ENCODE measurements at regions not wholly inside any gene's neighbourhood (a gene's known extent, or its start where the extent isn't known, plus 50 kb on each side); places are given as distances from the start of the nearest gene placed in this dataset.
"Not testable (repeated sequence)": the region's sequence is repeated elsewhere in the genome, so short reads cannot be mapped to it uniquely, and the experiment has no call there.

GRCh38 chr12:85433148-85433547, 153.1 kb downstream of the ALX1 start:
- not testable (repeated sequence) for DNase-seq

GRCh38 chr12:85440271-85440670, 160.3 kb downstream of the ALX1 start:
- no peak for DNase-seq

GRCh38 chr12:85441025-85441424, 161.0 kb downstream of the ALX1 start:
- DNase-seq, result no peak

- peak; percentile 19 to 52 for DNase-seq
These were observed 161.7 kb downstream of the ALX1 start for GRCh38 chr12:85441741-85442140.

GRCh38 chr12:85445060-85445938, 165.3 kb downstream of the ALX1 start:
- no peak for DNase-seq

GRCh38 chr12:85448031-85448430, 168.0 kb downstream of the ALX1 start:
- no peak for DNase-seq

DNA sequence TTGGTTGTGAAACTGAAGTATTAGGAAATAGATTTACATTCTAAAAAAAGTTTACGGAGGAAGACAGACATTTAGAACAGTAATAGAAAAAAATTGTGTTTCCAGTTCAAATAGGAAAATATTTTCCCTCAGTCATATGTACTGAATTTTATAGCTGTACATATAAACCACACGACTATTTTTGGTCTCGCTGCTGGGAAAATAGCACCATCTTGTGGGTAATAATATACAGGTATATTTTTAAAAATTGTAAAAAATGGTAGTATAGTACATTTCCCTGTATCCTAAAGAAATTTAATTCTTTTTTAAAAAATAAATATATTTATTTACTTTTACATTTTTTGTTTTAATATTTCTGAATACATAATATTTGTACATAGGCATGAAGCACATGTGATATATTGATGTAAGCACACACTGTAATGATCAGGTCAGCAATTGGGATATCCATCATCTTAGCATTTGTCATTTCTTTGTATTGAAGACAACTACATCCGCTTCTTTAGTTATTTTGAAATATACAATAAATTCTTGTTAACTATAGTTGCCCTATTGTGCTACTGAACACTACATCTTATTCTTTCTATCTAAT, 168.6 kb downstream of the ALX1 start:
- peak in 1 of 2 experiments; percentile 49 for DNase-seq

DNA sequence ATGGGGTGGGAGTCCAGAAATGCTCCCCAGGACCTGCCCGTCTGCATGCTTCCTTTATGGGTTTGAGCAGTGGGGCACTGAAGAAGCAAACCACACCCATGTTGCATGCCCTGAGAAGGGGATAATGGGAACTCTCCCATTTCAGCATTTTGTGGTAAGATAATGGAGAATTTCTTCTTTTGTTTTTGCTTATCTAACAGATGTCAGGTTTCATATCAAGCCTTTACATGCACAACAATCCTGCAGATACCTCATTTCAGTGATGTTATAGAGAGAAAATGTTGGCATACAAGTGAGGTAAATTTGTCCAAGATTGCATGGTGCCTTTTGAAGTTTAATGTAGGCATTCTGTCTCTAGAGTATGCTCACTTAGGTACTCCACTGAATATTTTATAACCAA, 177.0 kb downstream of the ALX1 start:
- DNase-seq, result no peak

DNA sequence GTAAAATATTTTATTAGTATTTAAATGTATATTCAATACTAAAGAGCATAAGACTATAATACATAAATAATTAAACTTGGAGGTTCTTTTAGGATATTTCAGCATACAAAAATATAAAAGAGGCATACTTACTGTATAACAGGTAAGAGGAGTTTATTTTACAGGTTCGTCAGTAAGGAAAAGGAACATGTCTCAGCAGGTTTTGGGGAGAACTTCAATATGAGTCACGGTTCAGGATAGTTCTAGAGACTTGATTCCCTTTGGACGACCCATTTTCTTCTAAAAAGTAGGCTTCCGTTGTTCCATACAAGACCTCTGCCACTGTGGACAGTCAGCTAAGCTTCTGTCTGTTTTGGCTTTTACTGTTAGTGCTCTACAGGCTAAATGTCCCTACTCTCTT, 181.1 kb downstream of the ALX1 start:
- no peak for DNase-seq

DNA sequence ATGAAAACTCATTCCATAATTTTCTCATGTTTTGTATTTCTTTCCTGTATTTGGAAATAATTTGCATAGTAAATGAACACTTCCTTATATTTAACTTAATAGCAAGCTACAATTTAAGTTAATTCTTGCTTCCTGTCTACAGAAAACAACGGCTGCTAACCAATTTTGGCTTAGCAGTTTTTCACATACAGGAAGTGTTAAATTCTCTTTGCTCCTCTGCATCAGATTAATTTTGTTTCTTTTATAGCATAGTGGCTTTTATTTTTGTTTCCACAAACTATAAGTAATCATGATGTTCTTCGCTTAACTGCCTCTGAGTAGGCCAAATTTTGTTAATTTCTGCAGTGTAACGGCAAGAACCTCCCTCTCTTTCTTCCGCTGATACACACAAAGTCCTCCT, 182.9 kb downstream of the ALX1 start:
- DNase-seq, result no peak

DNA sequence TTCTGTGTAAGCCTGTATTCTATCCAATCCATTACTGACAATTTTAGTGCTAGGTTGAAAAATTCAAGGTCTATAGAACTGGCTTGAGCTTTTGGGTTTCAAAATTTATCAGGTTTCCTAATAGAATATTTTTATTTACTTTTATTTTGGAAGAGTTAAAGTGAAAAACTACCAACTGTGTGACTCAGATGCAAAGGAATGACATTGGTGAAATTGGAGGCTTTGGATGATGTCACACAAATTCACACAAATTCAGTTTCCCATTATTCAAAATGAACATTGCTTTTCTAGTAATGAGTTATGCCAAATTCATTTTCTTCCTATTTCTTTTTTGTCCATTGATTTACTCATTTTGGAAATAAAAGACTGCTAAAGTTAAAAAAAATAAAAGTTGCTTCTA, 186.9 kb downstream of the ALX1 start:
- DNase-seq, result no peak

GRCh38 chr12:85468356-85469157, 188.5 kb downstream of the ALX1 start:
- peak; percentile 48 to 80 for DNase-seq

DNA sequence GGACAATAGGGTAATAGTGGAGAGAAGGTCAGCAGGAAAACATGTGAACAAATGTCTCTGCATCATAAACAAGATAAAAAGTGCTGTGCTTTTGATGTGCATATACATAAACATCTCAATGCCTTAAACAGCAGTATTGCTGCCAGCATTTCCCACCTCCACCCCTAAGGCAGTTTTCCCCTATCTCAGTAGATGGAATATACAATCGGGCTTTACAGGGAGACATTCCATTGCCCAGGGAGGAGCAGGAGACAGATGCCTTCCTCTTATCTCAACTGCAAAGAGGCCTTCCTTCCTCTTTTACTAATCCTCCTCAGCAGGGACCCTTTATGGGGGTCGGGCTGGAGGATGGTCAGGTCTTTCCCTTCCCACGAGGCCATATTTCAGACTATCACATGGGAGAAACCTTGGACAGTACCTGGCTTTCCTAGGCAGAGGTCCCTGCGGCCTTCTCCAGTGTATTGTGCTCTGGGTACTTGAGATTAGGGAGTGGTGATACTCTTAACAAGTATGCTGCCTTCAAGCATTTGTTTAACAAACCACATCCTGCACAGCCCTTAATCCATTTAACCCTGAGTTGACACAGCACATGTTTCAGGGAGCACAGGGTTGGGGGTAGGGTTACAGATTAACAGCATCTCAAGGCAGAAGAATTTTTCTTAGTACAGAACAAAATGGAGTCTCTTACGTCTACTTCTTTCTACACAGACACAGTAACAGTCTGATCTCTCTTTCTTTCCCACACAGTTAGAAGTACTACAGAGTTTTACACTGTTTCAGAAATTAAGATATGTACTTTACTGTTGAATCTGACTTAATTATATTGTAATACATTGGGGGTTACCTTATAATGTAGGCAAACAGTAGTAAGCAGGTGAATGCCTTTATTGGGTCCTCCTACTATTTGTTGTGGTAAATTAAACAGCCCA, 189.4 kb downstream of the ALX1 start:
- DNase-seq, result not testable (repeated sequence)

DNA sequence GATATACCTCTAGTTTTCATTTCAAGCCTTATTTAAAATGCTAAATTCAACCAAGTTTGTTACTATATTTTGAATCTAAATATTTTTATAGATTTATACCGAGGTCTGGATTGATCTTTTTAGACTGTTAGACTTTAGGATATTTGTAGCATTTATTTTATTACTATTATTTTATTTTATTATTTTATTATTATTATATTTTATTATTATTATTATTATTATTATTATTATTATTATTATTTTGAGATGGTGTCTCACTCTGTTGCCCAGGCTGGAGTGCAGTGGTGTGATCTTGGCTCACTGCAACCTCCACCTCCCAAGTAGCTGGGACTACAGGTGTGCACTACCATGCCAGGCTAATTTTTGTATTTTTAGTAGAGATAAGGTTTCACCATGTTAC, 195.3 kb downstream of the ALX1 start:
- not testable (repeated sequence) for DNase-seq

DNA sequence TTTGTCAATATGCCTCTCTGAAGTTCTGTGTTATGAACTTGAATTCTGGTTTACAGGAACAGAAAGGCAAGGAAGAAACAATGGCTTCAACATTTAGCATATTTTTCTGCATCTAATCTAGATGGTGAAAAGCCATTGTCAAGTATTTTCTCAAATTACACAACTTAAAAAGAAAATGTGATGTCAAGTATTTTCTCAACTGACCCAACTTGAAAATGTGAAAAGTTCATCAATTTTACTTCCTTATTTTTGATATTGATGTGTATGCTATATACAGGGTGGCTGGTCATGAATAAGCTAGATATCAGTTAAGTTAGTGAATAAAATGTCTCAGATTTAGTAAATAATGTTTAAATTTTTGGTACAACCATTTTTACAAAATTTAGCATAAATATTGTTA, 196.7 kb downstream of the ALX1 start:
- no peak for DNase-seq

DNA sequence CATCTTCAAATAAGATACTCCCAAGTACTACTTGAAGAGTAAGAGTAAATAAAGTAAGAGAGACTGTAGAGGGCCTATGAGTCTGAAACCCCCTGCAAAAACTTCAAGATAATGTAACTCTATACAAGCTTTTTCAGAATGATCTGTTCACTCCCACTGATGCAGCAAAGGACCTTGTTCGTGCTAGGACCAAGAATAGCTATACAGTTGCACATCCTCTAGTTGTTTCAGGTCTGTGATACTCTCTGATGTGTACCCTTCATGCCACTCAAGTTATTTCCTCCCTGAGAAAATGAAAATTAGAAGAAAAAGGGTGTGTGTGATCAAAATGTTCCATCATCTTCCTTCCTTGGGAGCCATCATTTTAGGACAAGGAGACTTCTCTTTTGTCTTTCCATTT, 204.4 kb downstream of the ALX1 start:
- no peak for DNase-seq

DNA sequence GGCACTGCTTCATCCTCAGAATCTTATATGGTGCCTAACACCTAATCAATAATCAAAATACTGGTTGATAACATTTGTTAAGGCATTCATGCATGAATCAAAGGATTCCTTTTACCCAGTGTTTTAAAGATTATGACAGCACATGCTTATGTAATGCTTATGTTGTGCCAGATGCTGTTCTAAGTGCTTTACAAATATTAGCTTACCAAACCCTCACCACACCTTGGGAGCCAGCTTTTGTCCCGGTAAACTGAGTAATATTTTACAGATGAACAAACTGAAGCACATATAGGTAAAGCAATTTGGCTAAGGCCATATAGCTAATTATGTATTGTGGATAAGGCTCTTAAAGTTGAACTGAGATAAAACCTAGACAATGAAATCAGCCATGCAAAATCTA, 209.2 kb downstream of the ALX1 start:
- no peak for DNase-seq

DNA sequence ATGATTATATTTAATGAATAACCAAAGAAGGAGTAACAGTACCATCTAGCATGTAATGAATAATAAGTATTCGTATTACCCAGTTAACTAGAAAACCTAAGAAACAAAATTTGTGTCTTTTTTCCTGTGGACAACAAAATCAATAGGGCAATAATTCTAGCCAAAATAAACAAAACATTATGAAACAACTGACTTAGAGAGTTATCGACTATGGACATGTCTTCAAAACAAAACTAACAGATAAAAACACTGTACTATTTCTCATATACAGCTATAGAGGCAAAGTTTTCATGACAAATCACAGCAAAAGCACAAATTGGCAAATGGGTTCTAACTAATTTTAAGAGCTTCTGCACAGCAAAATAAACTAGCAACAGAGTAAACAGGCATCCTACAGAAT, 224.1 kb downstream of the ALX1 start:
- DNase-seq, result no peak

- DNase-seq, result no peak
These were observed 224.6 kb downstream of the ALX1 start for GRCh38 chr12:85504624-85505023.

DNA sequence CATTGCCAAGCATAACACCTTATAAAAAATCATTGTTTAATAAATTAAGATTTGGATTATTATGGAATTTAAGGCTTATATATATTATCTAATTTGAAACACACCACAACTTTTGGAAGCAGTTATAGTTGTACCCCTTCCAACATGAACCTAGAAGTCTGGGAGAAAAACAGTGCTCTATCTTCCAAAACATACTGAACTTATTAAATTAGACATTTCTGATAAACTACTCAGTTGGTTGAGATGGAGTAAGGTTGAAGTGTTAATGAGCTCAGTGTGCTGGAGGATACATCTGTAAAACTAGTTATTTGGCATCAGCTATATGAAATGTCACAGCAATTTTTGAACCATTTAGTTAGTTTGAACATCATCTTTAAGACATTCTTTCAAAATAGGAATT, 227.4 kb downstream of the ALX1 start:
- no peak for DNase-seq

- no peak for DNase-seq
These were observed 229.2 kb downstream of the ALX1 start for GRCh38 chr12:85509081-85509856.

DNA sequence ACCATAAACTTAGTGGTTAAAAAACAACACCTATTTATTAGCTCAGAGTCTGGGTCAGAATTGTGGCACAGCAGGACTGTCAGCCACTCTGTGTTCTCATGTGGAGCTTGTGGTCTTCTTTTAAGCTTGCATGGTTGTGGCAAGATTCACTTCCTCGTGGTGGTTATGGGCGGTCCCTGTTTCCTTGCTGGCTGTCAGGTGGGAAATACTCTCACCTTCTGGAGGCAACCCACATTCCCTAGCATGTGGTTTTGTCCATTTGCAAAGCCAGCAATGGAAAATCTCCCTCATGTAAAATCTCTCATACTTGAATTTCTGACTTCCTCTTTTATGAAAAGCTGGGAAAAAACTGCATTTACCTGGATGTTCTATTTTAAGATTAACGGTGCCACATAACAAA, 229.8 kb downstream of the ALX1 start:
- DNase-seq, result no peak

All from NCI-H446 (cell line).